ENCODE measurements at regions not wholly inside any gene's neighbourhood (a gene's known extent, or its start where the extent isn't known, plus 50 kb on each side); places are given as distances from the start of the nearest gene placed in this dataset.

GRCh38 chr6:2429032-2429431 is 183.6 kb upstream of the GMDS start:
- H3K36me3 ChIP-seq (ENCODE audit: insufficient read depth), result no peaks in the 10 kb centered on the region
- 95% methylated on average over 1 of the region's 1 CpG for WGBS
- no peaks in the 10 kb centered on the region for H3K4me1 ChIP-seq (ENCODE audit: insufficient read depth)
- H3K27ac ChIP-seq (ENCODE audit: low read depth), result no peak overlapping the region
- H3K4me3 ChIP-seq (ENCODE audit: low read depth, low read length), result no peak overlapping the region
- no peak for DNase-seq (ENCODE audit: extremely low spot score)

- Histone ChIP-seq H3K4me3 (ENCODE audit: low read depth, low read length) (no peak overlapping the region), H3K4me1 (ENCODE audit: insufficient read depth) (no peaks in the 10 kb centered on the region), H3K27ac (ENCODE audit: low read depth) (no peak overlapping the region), H3K36me3 (ENCODE audit: insufficient read depth) (no peaks in the 10 kb centered on the region)
- no peak for DNase-seq (ENCODE audit: extremely low spot score)
- 86% methylated on average over 3 of the region's 3 CpGs for WGBS
Measured at GRCh38 chr6:2426561-2427340, 181.3 kb upstream of the GMDS start.

- WGBS, result 76% methylated on average over 1 of the region's 1 CpG
- H3K4me3 ChIP-seq (ENCODE audit: low read depth, low read length), result no peak overlapping the region
- H3K36me3 ChIP-seq (ENCODE audit: insufficient read depth), result no peaks in the 10 kb centered on the region
- H3K4me1 ChIP-seq (ENCODE audit: insufficient read depth), result no peaks in the 10 kb centered on the region
- DNase-seq (ENCODE audit: extremely low spot score), result no peak
- H3K27ac ChIP-seq (ENCODE audit: low read depth), result no peak overlapping the region
Measured at GRCh38 chr6:2416128-2416712, 170.8 kb upstream of the GMDS start.

- H3K27ac ChIP-seq (ENCODE audit: low read depth), result no peak overlapping the region
- H3K4me1 ChIP-seq (ENCODE audit: insufficient read depth), result no peaks in the 10 kb centered on the region
- WGBS, result 88% methylated on average over 19 of the region's 19 CpGs
- no peak overlapping the region for H3K4me3 ChIP-seq (ENCODE audit: low read depth, low read length)
- H3K36me3 ChIP-seq (ENCODE audit: insufficient read depth), result no peaks in the 10 kb centered on the region
- no peak for DNase-seq (ENCODE audit: extremely low spot score)
Measured at GRCh38 chr6:2414885-2415547, 169.6 kb upstream of the GMDS start.

- Histone ChIP-seq H3K36me3 (ENCODE audit: insufficient read depth) (no peaks in the 10 kb centered on the region), H3K4me1 (ENCODE audit: insufficient read depth) (no peaks in the 10 kb centered on the region), H3K4me3 (ENCODE audit: low read depth, low read length) (no peak overlapping the region), H3K27ac (ENCODE audit: low read depth) (no peak overlapping the region)
- DNase-seq (ENCODE audit: extremely low spot score), result no peak
- WGBS, result 78% methylated on average over 4 of the region's 4 CpGs
Measured at GRCh38 chr6:2412731-2413130, 167.3 kb upstream of the GMDS start.

GRCh38 chr6:2410656-2411380 is 165.4 kb upstream of the GMDS start:
- no peaks in the 10 kb centered on the region for H3K36me3 ChIP-seq (ENCODE audit: insufficient read depth)
- no peak overlapping the region for H3K4me3 ChIP-seq (ENCODE audit: low read depth, low read length)
- H3K4me1 ChIP-seq (ENCODE audit: insufficient read depth), result no peaks in the 10 kb centered on the region
- no peak for DNase-seq (ENCODE audit: extremely low spot score)
- no peak overlapping the region for H3K27ac ChIP-seq (ENCODE audit: low read depth)
- 94% methylated on average over 7 of the region's 7 CpGs for WGBS

- no peak overlapping the region for H3K4me3 ChIP-seq (ENCODE audit: low read depth, low read length)
- DNase-seq (ENCODE audit: extremely low spot score), result no peak
Measured at GRCh38 chr6:2407525-2407924, 162.1 kb upstream of the GMDS start.

GRCh38 chr6:2404211-2404929 is 159.0 kb upstream of the GMDS start:
- Histone ChIP-seq H3K36me3 (ENCODE audit: insufficient read depth) (peaks cover 1% of the 10 kb centered on the region), H3K4me3 (ENCODE audit: low read depth, low read length) (no peak overlapping the region), H3K27ac (ENCODE audit: low read depth) (no peak overlapping the region), H3K4me1 (ENCODE audit: insufficient read depth) (no peaks in the 10 kb centered on the region)
- 88% methylated on average over 6 of the region's 6 CpGs for WGBS
- DNase-seq (ENCODE audit: extremely low spot score), result no peak

More at GRCh38 chr6:2407525-2407924, 162.1 kb upstream of the GMDS start:
- H3K36me3 ChIP-seq (ENCODE audit: insufficient read depth), result peaks cover 1% of the 10 kb centered on the region
- no peak overlapping the region for H3K27ac ChIP-seq (ENCODE audit: low read depth)
- no peaks in the 10 kb centered on the region for H3K4me1 ChIP-seq (ENCODE audit: insufficient read depth)

GRCh38 chr6:2403546-2403945 is 158.1 kb upstream of the GMDS start:
- Histone ChIP-seq H3K4me1 (ENCODE audit: insufficient read depth) (no peaks in the 10 kb centered on the region), H3K36me3 (ENCODE audit: insufficient read depth) (peaks cover 1% of the 10 kb centered on the region), H3K27ac (ENCODE audit: low read depth) (no peak overlapping the region), H3K4me3 (ENCODE audit: low read depth, low read length) (no peak overlapping the region)
- DNase-seq (ENCODE audit: extremely low spot score), result no peak
- 85% methylated on average over 4 of the region's 4 CpGs for WGBS

- H3K4me3 ChIP-seq (ENCODE audit: low read depth, low read length), result no peak overlapping the region
- H3K36me3 ChIP-seq (ENCODE audit: insufficient read depth), result no peaks in the 10 kb centered on the region
- H3K4me1 ChIP-seq (ENCODE audit: insufficient read depth), result no peaks in the 10 kb centered on the region
- no peak overlapping the region for H3K27ac ChIP-seq (ENCODE audit: low read depth)
- no peak for DNase-seq (ENCODE audit: extremely low spot score)
- 55% methylated on average over 15 of the region's 15 CpGs for WGBS
Measured at GRCh38 chr6:2396846-2397630, 151.6 kb upstream of the GMDS start.

- H3K4me1 ChIP-seq (ENCODE audit: insufficient read depth), result no peaks in the 10 kb centered on the region
- no peaks in the 10 kb centered on the region for H3K36me3 ChIP-seq (ENCODE audit: insufficient read depth)
- no peak overlapping the region for H3K4me3 ChIP-seq (ENCODE audit: low read depth, low read length)
- 86% methylated on average over 6 of the region's 6 CpGs for WGBS
- no peak for DNase-seq (ENCODE audit: extremely low spot score)
- H3K27ac ChIP-seq (ENCODE audit: low read depth), result no peak overlapping the region
Measured at GRCh38 chr6:2396042-2396657, 150.7 kb upstream of the GMDS start.

GRCh38 chr6:2388554-2389324 is 143.3 kb upstream of the GMDS start:
- no peak overlapping the region for H3K4me3 ChIP-seq (ENCODE audit: low read depth, low read length)
- H3K36me3 ChIP-seq (ENCODE audit: insufficient read depth), result no peaks in the 10 kb centered on the region
- no peak overlapping the region for H3K27ac ChIP-seq (ENCODE audit: low read depth)
- H3K4me1 ChIP-seq (ENCODE audit: insufficient read depth), result no peaks in the 10 kb centered on the region
- WGBS, result 85% methylated on average over 11 of the region's 11 CpGs
- no peak for DNase-seq (ENCODE audit: extremely low spot score)

Measured in urinary bladder (tissue), 3 donors.